OCI-LY7 (cell line): ENCODE measurements at regions not wholly inside any gene's neighbourhood (a gene's known extent, or its start where the extent isn't known, plus 50 kb on each side); places are given as distances from the start of the nearest gene placed in this dataset.

Experiments used
- EZH2phosphoT487 ChIP-seq: fragments of 200-600 bp; sonication (generic); IDR thresholded peaks from 2 replicates; pipeline ENCODE4 v1.6.1; 2018; ENCODE audit warnings: low read depth, borderline replicate concordance, mild to moderate bottlenecking, mixed run types, antibody characterized with exemption, low read length, moderate library complexity, mixed read lengths
- TF ChIP-seq, protein P1 (sequence below): fragments of 200-600 bp; sonication (generic); conservative IDR thresholded peaks from 2 replicates; pipeline ENCODE4 v1.5.1; 2014; ENCODE audit warnings: mild to moderate bottlenecking, antibody characterized with exemption, low read length, moderate library complexity, mixed read lengths

DNA sequence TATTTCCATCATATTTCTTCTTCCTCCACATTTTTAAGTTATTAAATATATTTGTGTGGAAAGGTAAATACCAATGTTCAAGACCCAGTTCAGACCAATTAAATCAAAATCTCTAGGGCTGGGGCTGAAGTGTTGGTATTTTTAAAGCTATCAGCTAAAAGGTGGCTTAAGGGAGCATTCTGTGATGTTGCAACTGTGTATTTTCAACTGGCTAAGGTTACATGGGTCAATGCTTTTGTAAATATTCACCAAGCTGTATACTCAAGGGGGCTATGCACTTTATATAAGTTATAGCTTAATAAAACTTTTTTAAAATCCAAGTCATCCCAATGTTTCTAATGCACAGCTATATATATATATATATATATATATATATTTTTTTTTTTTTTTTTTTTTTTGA, 316.9 kb upstream of the GRM3 start:
- TF ChIP-seq, protein P1, sequence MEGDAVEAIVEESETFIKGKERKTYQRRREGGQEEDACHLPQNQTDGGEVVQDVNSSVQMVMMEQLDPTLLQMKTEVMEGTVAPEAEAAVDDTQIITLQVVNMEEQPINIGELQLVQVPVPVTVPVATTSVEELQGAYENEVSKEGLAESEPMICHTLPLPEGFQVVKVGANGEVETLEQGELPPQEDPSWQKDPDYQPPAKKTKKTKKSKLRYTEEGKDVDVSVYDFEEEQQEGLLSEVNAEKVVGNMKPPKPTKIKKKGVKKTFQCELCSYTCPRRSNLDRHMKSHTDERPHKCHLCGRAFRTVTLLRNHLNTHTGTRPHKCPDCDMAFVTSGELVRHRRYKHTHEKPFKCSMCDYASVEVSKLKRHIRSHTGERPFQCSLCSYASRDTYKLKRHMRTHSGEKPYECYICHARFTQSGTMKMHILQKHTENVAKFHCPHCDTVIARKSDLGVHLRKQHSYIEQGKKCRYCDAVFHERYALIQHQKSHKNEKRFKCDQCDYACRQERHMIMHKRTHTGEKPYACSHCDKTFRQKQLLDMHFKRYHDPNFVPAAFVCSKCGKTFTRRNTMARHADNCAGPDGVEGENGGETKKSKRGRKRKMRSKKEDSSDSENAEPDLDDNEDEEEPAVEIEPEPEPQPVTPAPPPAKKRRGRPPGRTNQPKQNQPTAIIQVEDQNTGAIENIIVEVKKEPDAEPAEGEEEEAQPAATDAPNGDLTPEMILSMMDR, result no peak
- TF ChIP-seq EZH2phosphoT487, result no peak
